ENCODE measurements at regions not wholly inside any gene's neighbourhood (a gene's known extent, or its start where the extent isn't known, plus 50 kb on each side); places are given as distances from the start of the nearest gene placed in this dataset.

DNA sequence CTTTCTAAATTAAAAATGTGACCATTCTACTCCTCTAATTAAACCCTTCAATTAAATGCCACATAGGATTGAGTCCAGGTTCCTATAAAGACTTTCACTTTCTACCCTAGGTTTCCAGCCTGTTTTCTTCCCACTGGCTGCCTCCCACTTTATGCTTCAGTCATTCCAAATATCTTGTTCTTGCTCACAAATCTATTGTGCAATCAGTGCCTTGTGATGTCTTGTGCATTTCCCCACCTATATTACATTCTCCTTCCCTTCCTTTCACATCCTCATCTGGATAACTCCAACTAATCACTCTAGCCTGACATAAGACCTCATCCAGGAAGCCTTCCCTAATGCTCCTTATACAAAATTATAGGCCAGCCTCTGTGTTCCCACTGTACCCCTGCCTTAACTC lies 281.7 kb upstream of the LRATD1 start:
- FAIRE-seq (no peak), DNase-seq (ENCODE audit: low spot score) (no peak), ATAC-seq (no peak)
- H3K9ac ChIP-seq (ENCODE audit: insufficient read depth, low read depth, low read length): no peak overlapping the region
- in situ Hi-C loops (cut with HindIII; ENCODE audit: extremely low pct_ligation_motif_present, low pct_unique_long_range_greater_than_20kb) (no loop called here), intact Hi-C loops (cut with micrococcal nuclease; ENCODE audit: unreplicated experiment) (no loop called here)
- H3K27ac ChIP-seq (ENCODE audit: extremely low read length, insufficient read depth, low read length): no peak overlapping the region
- H3K4me2 ChIP-seq (ENCODE audit: low read depth, low read length): no peak overlapping the region
- ChIA-PET CTCF (ENCODE audit: low intra/inter-chr PET ratio, low total read pairs) (no interaction called here), POLR2A (no interaction called here)
- no peaks in the 10 kb centered on the region for H4K20me1 ChIP-seq (ENCODE audit: insufficient read depth, low read length)
- peaks cover 65% of the 10 kb centered on the region for H3K9me3 ChIP-seq (ENCODE audit: low read length)
- no peak overlapping the region for H2AFZ ChIP-seq (ENCODE audit: low read length)
- H3K4me3 ChIP-seq (replicated peaks in 1 of 3; ENCODE audit: insufficient read depth in 1 of 3, low read depth in 2 of 3, low read length in 3 of 3): no peak overlapping the region
- H3K36me3 ChIP-seq (replicated peaks in 1 of 2; ENCODE audit: control insufficient read depth in 1 of 2, insufficient read depth in 2 of 2, low read length in 2 of 2): no peaks in the 10 kb centered on the region
- no peaks in the 10 kb centered on the region for H3K4me1 ChIP-seq (ENCODE audit: insufficient read depth, low read length)
- BruUV-seq (replicated peaks): no TSS peak
- no peaks in the 10 kb centered on the region for H3K27me3 ChIP-seq (ENCODE audit: control insufficient read depth in 1 of 2, insufficient read depth in 2 of 2, low read length in 2 of 2)
- H3K79me2 ChIP-seq (ENCODE audit: insufficient read depth, low read length): no peaks in the 10 kb centered on the region
- peak; percentile 76 for TF ChIP-seq CEBPB (IDR thresholded peaks at IDR 0.05; ENCODE audit: borderline replicate concordance, low read depth, low read length)
- TF ChIP-seq, protein P1, sequence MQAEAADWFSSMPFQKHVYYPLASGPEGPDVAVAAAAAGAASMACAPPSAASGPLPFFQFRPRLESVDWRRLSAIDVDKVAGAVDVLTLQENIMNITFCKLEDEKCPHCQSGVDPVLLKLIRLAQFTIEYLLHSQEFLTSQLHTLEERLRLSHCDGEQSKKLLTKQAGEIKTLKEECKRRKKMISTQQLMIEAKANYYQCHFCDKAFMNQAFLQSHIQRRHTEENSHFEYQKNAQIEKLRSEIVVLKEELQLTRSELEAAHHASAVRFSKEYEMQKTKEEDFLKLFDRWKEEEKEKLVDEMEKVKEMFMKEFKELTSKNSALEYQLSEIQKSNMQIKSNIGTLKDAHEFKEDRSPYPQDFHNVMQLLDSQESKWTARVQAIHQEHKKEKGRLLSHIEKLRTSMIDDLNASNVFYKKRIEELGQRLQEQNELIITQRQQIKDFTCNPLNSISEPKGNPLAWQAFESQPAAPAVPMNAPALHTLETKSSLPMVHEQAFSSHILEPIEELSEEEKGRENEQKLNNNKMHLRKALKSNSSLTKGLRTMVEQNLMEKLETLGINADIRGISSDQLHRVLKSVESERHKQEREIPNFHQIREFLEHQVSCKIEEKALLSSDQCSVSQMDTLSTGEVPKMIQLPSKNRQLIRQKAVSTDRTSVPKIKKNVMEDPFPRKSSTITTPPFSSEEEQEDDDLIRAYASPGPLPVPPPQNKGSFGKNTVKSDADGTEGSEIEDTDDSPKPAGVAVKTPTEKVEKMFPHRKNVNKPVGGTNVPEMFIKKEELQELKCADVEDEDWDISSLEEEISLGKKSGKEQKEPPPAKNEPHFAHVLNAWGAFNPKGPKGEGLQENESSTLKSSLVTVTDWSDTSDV (CRISPR knock-in tag; IDR thresholded peaks at IDR 0.05): no peak

DNA sequence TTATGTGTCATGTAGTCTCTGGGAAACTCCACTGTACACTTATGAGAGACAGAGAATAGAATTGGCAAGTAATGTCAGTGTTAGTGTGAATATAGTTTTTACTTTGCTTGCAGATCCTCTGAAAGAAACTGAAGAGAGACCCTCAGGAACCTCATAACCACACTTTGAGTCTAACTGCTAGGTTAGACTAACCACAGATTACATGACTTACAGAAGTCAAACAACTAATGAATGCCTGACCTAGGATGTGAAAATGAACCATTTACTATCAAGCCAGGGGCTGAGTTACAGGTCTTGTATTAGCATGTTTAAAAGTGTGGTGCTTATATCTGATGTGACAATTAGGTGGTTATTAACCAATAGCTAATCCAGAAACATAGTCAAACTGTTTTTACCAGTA lies 280.4 kb upstream of the LRATD1 start:
- no peak overlapping the region for H3K4me2 ChIP-seq (ENCODE audit: low read depth, low read length)
- CTCF ChIA-PET (ENCODE audit: low intra/inter-chr PET ratio, low total read pairs): no interaction called here
- intact Hi-C loops (cut with micrococcal nuclease; ENCODE audit: unreplicated experiment) (no loop called here), in situ Hi-C loops (cut with HindIII; ENCODE audit: extremely low pct_ligation_motif_present, low pct_unique_long_range_greater_than_20kb) (no loop called here)
- no peak overlapping the region for H3K9ac ChIP-seq (ENCODE audit: insufficient read depth, low read depth, low read length)
- ATAC-seq (no peak), DNase-seq (ENCODE audit: low spot score) (no peak), FAIRE-seq (no peak)
- POLR2A ChIA-PET: no interaction called here
- no peaks in the 10 kb centered on the region for H3K27me3 ChIP-seq (ENCODE audit: control insufficient read depth in 1 of 2, insufficient read depth in 2 of 2, low read length in 2 of 2)
- H2AFZ ChIP-seq (ENCODE audit: low read length): no peak overlapping the region
- peaks cover 71% of the 10 kb centered on the region for H3K9me3 ChIP-seq (ENCODE audit: low read length)
- no peak overlapping the region for H3K4me3 ChIP-seq (replicated peaks in 1 of 3; ENCODE audit: insufficient read depth in 1 of 3, low read depth in 2 of 3, low read length in 3 of 3)
- no peaks in the 10 kb centered on the region for H4K20me1 ChIP-seq (ENCODE audit: insufficient read depth, low read length)
- H3K79me2 ChIP-seq (ENCODE audit: insufficient read depth, low read length): no peaks in the 10 kb centered on the region
- BruUV-seq (replicated peaks): no TSS peak
- H3K4me1 ChIP-seq (ENCODE audit: insufficient read depth, low read length): no peaks in the 10 kb centered on the region
- H3K27ac ChIP-seq (ENCODE audit: extremely low read length, insufficient read depth, low read length): no peak overlapping the region
- no peak for TF ChIP-seq MATR3 (CRISPR knock-in tag; IDR thresholded peaks at IDR 0.05)
- TF ChIP-seq, protein P2, sequence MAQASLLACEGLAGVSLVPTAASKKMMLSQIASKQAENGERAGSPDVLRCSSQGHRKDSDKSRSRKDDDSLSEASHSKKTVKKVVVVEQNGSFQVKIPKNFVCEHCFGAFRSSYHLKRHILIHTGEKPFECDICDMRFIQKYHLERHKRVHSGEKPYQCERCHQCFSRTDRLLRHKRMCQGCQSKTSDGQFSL (CRISPR knock-in tag; IDR thresholded peaks at IDR 0.05): no peak
- TF ChIP-seq, protein P3, sequence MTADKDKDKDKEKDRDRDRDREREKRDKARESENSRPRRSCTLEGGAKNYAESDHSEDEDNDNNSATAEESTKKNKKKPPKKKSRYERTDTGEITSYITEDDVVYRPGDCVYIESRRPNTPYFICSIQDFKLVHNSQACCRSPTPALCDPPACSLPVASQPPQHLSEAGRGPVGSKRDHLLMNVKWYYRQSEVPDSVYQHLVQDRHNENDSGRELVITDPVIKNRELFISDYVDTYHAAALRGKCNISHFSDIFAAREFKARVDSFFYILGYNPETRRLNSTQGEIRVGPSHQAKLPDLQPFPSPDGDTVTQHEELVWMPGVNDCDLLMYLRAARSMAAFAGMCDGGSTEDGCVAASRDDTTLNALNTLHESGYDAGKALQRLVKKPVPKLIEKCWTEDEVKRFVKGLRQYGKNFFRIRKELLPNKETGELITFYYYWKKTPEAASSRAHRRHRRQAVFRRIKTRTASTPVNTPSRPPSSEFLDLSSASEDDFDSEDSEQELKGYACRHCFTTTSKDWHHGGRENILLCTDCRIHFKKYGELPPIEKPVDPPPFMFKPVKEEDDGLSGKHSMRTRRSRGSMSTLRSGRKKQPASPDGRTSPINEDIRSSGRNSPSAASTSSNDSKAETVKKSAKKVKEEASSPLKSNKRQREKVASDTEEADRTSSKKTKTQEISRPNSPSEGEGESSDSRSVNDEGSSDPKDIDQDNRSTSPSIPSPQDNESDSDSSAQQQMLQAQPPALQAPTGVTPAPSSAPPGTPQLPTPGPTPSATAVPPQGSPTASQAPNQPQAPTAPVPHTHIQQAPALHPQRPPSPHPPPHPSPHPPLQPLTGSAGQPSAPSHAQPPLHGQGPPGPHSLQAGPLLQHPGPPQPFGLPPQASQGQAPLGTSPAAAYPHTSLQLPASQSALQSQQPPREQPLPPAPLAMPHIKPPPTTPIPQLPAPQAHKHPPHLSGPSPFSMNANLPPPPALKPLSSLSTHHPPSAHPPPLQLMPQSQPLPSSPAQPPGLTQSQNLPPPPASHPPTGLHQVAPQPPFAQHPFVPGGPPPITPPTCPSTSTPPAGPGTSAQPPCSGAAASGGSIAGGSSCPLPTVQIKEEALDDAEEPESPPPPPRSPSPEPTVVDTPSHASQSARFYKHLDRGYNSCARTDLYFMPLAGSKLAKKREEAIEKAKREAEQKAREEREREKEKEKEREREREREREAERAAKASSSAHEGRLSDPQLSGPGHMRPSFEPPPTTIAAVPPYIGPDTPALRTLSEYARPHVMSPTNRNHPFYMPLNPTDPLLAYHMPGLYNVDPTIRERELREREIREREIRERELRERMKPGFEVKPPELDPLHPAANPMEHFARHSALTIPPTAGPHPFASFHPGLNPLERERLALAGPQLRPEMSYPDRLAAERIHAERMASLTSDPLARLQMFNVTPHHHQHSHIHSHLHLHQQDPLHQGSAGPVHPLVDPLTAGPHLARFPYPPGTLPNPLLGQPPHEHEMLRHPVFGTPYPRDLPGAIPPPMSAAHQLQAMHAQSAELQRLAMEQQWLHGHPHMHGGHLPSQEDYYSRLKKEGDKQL (CRISPR knock-in tag; IDR thresholded peaks at IDR 0.05; ENCODE audit: low read depth): no peak
- no peak for TF ChIP-seq SMC3 (IDR thresholded peaks at IDR 0.05; ENCODE audit: low read length)
- TF ChIP-seq NKX3-1 (CRISPR knock-in tag; IDR thresholded peaks at IDR 0.05): no peak
- no peak for TF ChIP-seq ZNF761 (CRISPR knock-in tag; conservative IDR thresholded peaks at IDR 0.05)
- H3K36me3 ChIP-seq (replicated peaks in 1 of 2; ENCODE audit: control insufficient read depth in 1 of 2, insufficient read depth in 2 of 2, low read length in 2 of 2): no peaks in the 10 kb centered on the region

All from HepG2 (cell line).